ENCODE measurements at regions not wholly inside any gene's neighbourhood (a gene's known extent, or its start where the extent isn't known, plus 50 kb on each side); places are given as distances from the start of the nearest gene placed in this dataset.

DNA sequence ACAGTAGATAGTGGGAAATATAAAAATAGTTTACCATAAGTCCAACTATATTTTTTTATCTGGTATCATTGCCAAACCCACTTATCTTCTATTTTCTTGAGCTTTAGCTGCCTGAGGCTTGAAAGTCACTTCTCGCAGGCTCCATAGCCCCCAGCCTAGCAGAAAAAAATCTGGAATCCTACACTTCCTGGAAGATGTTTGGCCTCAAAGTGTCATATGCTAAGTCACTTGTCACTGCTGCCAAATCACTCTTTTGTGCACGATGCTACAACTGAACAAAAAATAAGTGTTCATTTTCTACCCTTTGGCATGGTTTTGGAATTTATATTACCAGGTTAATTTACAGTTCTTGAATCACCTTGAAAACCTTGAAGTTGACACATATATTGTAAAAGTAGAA lies 612.5 kb upstream of the ATXN8OS start:
- DNase-seq (ENCODE audit: low read depth, low spot score) (no peak), FAIRE-seq (no peak)
- TF ChIP-seq, protein P1, sequence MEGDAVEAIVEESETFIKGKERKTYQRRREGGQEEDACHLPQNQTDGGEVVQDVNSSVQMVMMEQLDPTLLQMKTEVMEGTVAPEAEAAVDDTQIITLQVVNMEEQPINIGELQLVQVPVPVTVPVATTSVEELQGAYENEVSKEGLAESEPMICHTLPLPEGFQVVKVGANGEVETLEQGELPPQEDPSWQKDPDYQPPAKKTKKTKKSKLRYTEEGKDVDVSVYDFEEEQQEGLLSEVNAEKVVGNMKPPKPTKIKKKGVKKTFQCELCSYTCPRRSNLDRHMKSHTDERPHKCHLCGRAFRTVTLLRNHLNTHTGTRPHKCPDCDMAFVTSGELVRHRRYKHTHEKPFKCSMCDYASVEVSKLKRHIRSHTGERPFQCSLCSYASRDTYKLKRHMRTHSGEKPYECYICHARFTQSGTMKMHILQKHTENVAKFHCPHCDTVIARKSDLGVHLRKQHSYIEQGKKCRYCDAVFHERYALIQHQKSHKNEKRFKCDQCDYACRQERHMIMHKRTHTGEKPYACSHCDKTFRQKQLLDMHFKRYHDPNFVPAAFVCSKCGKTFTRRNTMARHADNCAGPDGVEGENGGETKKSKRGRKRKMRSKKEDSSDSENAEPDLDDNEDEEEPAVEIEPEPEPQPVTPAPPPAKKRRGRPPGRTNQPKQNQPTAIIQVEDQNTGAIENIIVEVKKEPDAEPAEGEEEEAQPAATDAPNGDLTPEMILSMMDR (optimal IDR thresholded peaks at IDR 0.05 in 1 of 3, IDR thresholded peaks at IDR 0.05 in 1 of 3, conservative IDR thresholded peaks at IDR 0.05 in 1 of 3; ENCODE audit: extremely low read depth in 1 of 3, insufficient read depth in 2 of 3, low read length in 3 of 3), result no peak
- no peak for TF ChIP-seq EZH2 (IDR thresholded peaks at IDR 0.05; ENCODE audit: low read length)
- Histone ChIP-seq H3K4me3 (ENCODE audit: control insufficient read depth in 2 of 3, extremely low read depth in 1 of 3, insufficient read depth in 2 of 3, low read depth in 1 of 3, low read length in 3 of 3) (no peak overlapping the region), H3K27ac (ENCODE audit: control insufficient read depth, insufficient read depth, low read length) (no peak overlapping the region), H4K20me1 (ENCODE audit: control insufficient read depth, extremely low read depth, insufficient read depth, low read length) (no peaks in the 10 kb centered on the region), H2AFZ (ENCODE audit: control insufficient read depth, low read length) (no peak overlapping the region), H3K27me3 (ENCODE audit: control insufficient read depth, extremely low read depth, insufficient read depth, low read length) (no peaks in the 10 kb centered on the region), H3K4me2 (ENCODE audit: control insufficient read depth, extremely low read depth, insufficient read depth, low read depth, low read length) (no peak overlapping the region), H3K9me3 (ENCODE audit: control insufficient read depth, low read depth, low read length) (no peaks in the 10 kb centered on the region), H3K79me2 (ENCODE audit: control insufficient read depth, insufficient read depth, low read length) (no peaks in the 10 kb centered on the region), H3K9ac (ENCODE audit: control insufficient read depth, extremely low read depth, insufficient read depth, low read length) (no peak overlapping the region), H3K9me1 (ENCODE audit: control insufficient read depth, extremely low read depth, insufficient read depth, low read length) (no peaks in the 10 kb centered on the region), H3K4me1 (ENCODE audit: control insufficient read depth, extremely low read depth, insufficient read depth, low read length) (no peaks in the 10 kb centered on the region), H3K36me3 (ENCODE audit: control insufficient read depth in 2 of 2, extremely low read depth in 1 of 2, insufficient read depth in 2 of 2, low read length in 2 of 2) (no peaks in the 10 kb centered on the region)
- dilution Hi-C loops (cut with MboI; ENCODE audit: extremely low pct_ligation_motif_present, low sequenced_read_pairs), result no loop called here

DNA sequence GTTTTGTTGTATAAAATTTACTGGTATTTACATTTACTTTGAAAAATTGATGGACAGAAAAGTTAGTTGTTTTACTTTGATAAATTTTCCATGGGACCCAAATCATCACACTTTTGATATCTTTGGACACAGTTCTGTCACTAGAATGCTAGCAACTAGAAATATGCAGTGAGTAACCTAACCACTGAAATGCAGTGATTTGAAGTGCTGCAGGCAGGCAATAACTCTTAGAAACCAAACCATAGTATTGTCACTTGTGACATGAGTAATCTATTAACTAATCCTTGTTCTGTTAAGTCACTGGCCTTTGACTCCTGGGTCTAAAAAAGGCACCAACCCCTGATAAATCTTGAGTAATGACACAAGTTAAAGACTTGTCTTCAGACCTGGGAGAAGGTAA lies 620.0 kb upstream of the ATXN8OS start:
- Histone ChIP-seq H4K20me1 (ENCODE audit: control insufficient read depth, extremely low read depth, insufficient read depth, low read length) (no peaks in the 10 kb centered on the region), H3K9me1 (ENCODE audit: control insufficient read depth, extremely low read depth, insufficient read depth, low read length) (no peaks in the 10 kb centered on the region), H3K4me3 (ENCODE audit: control insufficient read depth in 2 of 3, extremely low read depth in 1 of 3, insufficient read depth in 2 of 3, low read depth in 1 of 3, low read length in 3 of 3) (no peak overlapping the region), H3K9ac (ENCODE audit: control insufficient read depth, extremely low read depth, insufficient read depth, low read length) (no peak overlapping the region), H3K79me2 (ENCODE audit: control insufficient read depth, insufficient read depth, low read length) (no peaks in the 10 kb centered on the region), H3K27ac (ENCODE audit: control insufficient read depth, insufficient read depth, low read length) (no peak overlapping the region), H2AFZ (ENCODE audit: control insufficient read depth, low read length) (no peak overlapping the region), H3K36me3 (ENCODE audit: control insufficient read depth in 2 of 2, extremely low read depth in 1 of 2, insufficient read depth in 2 of 2, low read length in 2 of 2) (no peaks in the 10 kb centered on the region), H3K4me2 (ENCODE audit: control insufficient read depth, extremely low read depth, insufficient read depth, low read depth, low read length) (no peak overlapping the region), H3K4me1 (ENCODE audit: control insufficient read depth, extremely low read depth, insufficient read depth, low read length) (no peaks in the 10 kb centered on the region), H3K9me3 (ENCODE audit: control insufficient read depth, low read depth, low read length) (no peaks in the 10 kb centered on the region), H3K27me3 (ENCODE audit: control insufficient read depth, extremely low read depth, insufficient read depth, low read length) (no peaks in the 10 kb centered on the region)
- TF ChIP-seq EZH2 (IDR thresholded peaks at IDR 0.05; ENCODE audit: low read length), result no peak
- TF ChIP-seq, protein P1 (optimal IDR thresholded peaks at IDR 0.05 in 1 of 3, IDR thresholded peaks at IDR 0.05 in 1 of 3, conservative IDR thresholded peaks at IDR 0.05 in 1 of 3; ENCODE audit: extremely low read depth in 1 of 3, insufficient read depth in 2 of 3, low read length in 3 of 3), result no peak
- no peak for DNase-seq (ENCODE audit: low read depth, low spot score)
- no peak for FAIRE-seq
- dilution Hi-C loops (cut with MboI; ENCODE audit: extremely low pct_ligation_motif_present, low sequenced_read_pairs), result no loop called here

Measured in keratinocyte (primary cell).